ENCODE measurements at regions not wholly inside any gene's neighbourhood (a gene's known extent, or its start where the extent isn't known, plus 50 kb on each side); places are given as distances from the start of the nearest gene placed in this dataset.
A peak's percentile ranks its signal among the peaks of the same experiment; 100 is the strongest.

DNA sequence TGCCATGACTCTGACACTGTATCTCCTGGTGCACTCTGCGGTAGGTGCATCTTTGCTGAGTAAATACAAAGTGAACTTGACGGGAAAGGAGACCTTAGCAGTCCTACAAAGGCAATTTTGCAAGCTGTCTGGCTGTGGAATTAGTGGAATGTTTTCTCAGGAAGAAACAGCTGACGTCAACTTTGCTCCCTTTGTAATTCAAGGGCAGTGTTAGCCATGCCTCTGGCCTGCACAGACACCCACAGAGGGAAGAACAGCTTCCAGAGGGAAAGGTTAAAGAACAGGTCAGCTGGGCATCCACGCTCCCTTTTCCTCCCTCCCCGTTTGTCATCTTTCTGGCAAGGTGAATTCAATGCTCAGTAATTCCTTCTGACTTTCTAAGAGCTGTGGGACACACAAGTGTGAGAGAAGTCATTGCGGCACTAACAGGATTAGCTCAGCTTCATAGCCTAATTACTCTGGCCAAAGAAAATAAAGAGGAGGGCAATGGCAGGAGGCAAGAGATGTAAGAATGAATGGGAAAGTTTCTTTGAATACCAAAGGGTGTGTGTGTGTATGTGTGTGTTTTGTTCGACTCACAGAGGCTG lies 476.9 kb upstream of the GOT2 start (continued):
- no peak for TF ChIP-seq SOX6 (IDR thresholded peaks at IDR 0.05)
- peak; percentile 93 for TF ChIP-seq SOX6 (CRISPR knock-in tag; IDR thresholded peaks at IDR 0.05)
- 0 out of 2 replicates have a peak, but pooled peaks have one; percentile 38 for TF ChIP-seq ZNF557 (CRISPR knock-in tag; IDR thresholded peaks at IDR 0.05)
- TF ChIP-seq EED (CRISPR knock-in tag; IDR thresholded peaks at IDR 0.05): no peak
- TF ChIP-seq ATF1 (CRISPR knock-in tag; IDR thresholded peaks at IDR 0.05): peak; percentile 55
- no peak for TF ChIP-seq HOXA9 (CRISPR knock-in tag; IDR thresholded peaks at IDR 0.05; ENCODE audit: borderline replicate concordance)
- no peak; the same call in 1 of the 2 replicates for TF ChIP-seq ZNF800 (CRISPR knock-in tag; IDR thresholded peaks at IDR 0.05)
- peak; percentile 52; the same call in 1 of the 2 replicates for TF ChIP-seq GABPB1 (CRISPR knock-in tag; IDR thresholded peaks at IDR 0.05)
- TF ChIP-seq ONECUT2 (CRISPR knock-in tag; IDR thresholded peaks at IDR 0.05): no peak
- TF ChIP-seq GTF3A (CRISPR knock-in tag; conservative IDR thresholded peaks at IDR 0.05): no peak
- TF ChIP-seq ZNF775 (CRISPR knock-in tag; IDR thresholded peaks at IDR 0.05; ENCODE audit: borderline replicate concordance): no peak
- TF ChIP-seq, protein P1, sequence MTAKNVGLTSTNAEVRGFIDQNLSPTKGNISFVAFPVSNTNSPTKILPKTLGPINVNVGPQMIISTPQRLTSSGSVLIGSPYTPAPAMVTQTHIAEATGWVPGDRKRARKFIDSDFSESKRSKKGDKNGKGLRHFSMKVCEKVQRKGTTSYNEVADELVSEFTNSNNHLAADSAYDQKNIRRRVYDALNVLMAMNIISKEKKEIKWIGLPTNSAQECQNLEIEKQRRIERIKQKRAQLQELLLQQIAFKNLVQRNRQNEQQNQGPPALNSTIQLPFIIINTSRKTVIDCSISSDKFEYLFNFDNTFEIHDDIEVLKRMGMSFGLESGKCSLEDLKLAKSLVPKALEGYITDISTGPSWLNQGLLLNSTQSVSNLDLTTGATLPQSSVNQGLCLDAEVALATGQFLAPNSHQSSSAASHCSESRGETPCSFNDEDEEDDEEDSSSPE (CRISPR knock-in tag; IDR thresholded peaks at IDR 0.05): no peak
- no peak for TF ChIP-seq ATF7-NPFF (CRISPR knock-in tag; IDR thresholded peaks at IDR 0.05; ENCODE audit: low read depth)
- TF ChIP-seq ATF2 (CRISPR knock-in tag; IDR thresholded peaks at IDR 0.05): peak; percentile 98
- TF ChIP-seq ZNF674 (CRISPR knock-in tag; IDR thresholded peaks at IDR 0.05; ENCODE audit: low read depth): no peak
- peak; percentile 74 for TF ChIP-seq FOSL2 (CRISPR knock-in tag; IDR thresholded peaks at IDR 0.05)
- TF ChIP-seq XRCC5 (optimal IDR thresholded peaks at IDR 0.05; ENCODE audit: low read length): no peak
- TF ChIP-seq TEAD3 (CRISPR knock-in tag; optimal IDR thresholded peaks at IDR 0.05; ENCODE audit: borderline replicate concordance): peak; percentile 99
- no peak for TF ChIP-seq BHLHE40 (IDR thresholded peaks at IDR 0.05; ENCODE audit: low read length)
- TF ChIP-seq SMC3 (IDR thresholded peaks at IDR 0.05; ENCODE audit: low read length): 0 out of 2 replicates have a peak, but pooled peaks have one; percentile 11
- no peak for TF ChIP-seq BATF2 (CRISPR knock-in tag; IDR thresholded peaks at IDR 0.05)
- TF ChIP-seq, protein P2, sequence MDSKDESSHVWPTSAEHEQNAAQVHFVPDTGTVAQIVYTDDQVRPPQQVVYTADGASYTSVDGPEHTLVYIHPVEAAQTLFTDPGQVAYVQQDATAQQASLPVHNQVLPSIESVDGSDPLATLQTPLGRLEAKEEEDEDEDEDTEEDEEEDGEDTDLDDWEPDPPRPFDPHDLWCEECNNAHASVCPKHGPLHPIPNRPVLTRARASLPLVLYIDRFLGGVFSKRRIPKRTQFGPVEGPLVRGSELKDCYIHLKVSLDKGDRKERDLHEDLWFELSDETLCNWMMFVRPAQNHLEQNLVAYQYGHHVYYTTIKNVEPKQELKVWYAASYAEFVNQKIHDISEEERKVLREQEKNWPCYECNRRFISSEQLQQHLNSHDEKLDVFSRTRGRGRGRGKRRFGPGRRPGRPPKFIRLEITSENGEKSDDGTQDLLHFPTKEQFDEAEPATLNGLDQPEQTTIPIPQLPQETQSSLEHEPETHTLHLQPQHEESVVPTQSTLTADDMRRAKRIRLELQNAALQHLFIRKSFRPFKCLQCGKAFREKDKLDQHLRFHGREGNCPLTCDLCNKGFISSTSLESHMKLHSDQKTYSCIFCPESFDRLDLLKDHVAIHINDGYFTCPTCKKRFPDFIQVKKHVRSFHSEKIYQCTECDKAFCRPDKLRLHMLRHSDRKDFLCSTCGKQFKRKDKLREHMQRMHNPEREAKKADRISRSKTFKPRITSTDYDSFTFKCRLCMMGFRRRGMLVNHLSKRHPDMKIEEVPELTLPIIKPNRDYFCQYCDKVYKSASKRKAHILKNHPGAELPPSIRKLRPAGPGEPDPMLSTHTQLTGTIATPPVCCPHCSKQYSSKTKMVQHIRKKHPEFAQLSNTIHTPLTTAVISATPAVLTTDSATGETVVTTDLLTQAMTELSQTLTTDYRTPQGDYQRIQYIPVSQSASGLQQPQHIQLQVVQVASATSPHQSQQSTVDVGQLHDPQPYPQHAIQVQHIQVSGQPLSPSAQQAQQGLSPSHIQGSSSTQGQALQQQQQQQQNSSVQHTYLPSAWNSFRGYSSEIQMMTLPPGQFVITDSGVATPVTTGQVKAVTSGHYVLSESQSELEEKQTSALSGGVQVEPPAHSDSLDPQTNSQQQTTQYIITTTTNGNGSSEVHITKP (CRISPR knock-in tag; IDR thresholded peaks at IDR 0.05; ENCODE audit: low read depth): no peak
- TF ChIP-seq THAP11 (CRISPR knock-in tag; IDR thresholded peaks at IDR 0.05): peak; percentile 49; the same call in 1 of the 2 replicates

Measured in HepG2 (cell line).